HG02973 (cell line): ENCODE measurements at regions not wholly inside any gene's neighbourhood (a gene's known extent, or its start where the extent isn't known, plus 50 kb on each side); places are given as distances from the start of the nearest gene placed in this dataset.
"Not testable (repeated sequence)": the region's sequence is repeated elsewhere in the genome, so short reads cannot be mapped to it uniquely, and the experiment has no call there.

Experiments
- ATAC-seq: cut with Tn5 transposase; IDR thresholded peaks from one replicate; pipeline ENCODE4 v1.9.1; 2021; ENCODE audit warnings: moderate library complexity; ENCODE audit not compliant: unreplicated experiment

- no peak for ATAC-seq
Observed at GRCh38 chrX:13518126-13518525, 51.3 kb upstream of the EGFL6 start.

GRCh38 chrX:13515211-13515930, 54.0 kb upstream of the EGFL6 start:
- no peak for ATAC-seq

GRCh38 chrX:13511944-13512330, 57.5 kb upstream of the EGFL6 start:
- ATAC-seq: no peak

DNA sequence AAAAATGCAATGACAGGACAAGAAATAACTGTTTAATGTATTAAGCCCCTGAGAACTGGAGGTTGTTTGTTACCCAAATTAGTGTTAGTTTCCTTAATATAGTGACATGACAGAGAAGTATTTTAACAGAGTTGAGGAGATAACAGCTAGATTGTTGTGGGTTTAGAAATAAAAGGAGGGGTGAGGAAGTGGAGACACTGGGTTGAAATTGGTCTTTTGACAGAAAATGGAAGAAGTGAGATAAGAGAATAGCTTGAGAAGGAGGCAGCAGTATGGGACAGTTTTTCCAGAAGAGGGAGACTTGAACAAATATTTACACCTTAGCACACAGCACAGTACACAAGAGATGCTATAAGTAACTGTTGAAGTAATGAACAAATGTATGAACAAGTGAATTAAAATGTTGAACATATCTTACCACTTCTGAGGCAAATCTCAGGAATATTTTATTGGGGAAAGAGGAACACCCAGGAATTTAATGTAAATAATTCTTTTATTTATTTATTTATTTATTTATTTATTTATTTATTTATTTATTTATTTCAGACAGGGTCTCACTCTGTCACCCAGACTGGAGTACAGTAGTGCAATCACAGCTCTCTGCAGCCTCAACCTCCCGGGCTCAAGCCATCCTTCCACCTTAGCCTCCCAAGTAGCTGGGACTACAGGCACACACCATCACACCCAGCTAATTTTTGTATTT, 58.0 kb upstream of the EGFL6 start:
- ATAC-seq: no peak

GRCh38 chrX:13507893-13508292, 61.5 kb upstream of the EGFL6 start:
- ATAC-seq: no peak

GRCh38 chrX:13506574-13506973, 62.8 kb upstream of the EGFL6 start:
- no peak for ATAC-seq

DNA sequence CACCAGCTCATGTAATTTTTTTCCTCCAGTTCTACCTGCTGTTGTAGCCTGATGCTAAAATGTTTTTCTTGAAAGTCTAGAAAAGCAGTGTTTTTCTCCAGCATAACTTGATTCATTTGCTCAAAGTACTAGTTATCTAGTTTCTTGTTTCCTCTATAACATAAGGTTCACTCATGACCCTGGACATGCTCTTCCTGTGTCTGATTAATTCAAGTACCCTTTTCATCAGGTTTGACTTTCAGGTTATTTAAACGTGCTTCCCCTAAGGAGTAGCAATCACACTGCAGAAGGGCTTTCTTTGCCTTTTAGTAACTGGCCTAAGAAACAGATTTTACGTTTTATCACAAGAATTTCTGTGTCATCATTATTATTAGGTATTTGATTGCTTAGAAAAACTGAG, 66.8 kb upstream of the EGFL6 start:
- no peak for ATAC-seq

- ATAC-seq: no peak
Observed at GRCh38 chrX:13499736-13500135, 69.7 kb upstream of the EGFL6 start.

GRCh38 chrX:13498238-13498637, 71.2 kb upstream of the EGFL6 start:
- ATAC-seq: no peak

DNA sequence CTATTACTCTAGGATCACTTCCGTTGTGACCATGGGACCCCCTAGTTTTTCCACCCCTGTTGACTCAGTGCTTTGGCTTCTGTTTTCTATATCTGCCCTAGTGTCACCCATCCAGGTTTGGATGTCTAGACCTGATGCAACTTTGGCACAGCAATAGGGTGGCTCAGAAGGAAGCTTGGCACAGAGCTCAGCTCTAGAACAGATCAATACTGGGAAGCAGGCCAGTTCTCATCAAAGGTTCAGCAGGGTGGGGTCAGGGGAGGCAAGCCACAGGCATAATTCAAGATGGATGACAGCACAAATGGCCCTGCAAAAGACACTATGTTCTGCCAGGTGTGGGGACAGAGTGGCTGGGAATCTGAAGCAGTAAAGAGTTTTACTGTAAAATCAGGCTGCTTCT, 74.2 kb upstream of the EGFL6 start:
- ATAC-seq: no peak

GRCh38 chrX:13494562-13494961, 74.8 kb upstream of the EGFL6 start:
- ATAC-seq: no peak

- ATAC-seq: no peak
Observed at GRCh38 chrX:13493659-13494058, 75.7 kb upstream of the EGFL6 start.

DNA sequence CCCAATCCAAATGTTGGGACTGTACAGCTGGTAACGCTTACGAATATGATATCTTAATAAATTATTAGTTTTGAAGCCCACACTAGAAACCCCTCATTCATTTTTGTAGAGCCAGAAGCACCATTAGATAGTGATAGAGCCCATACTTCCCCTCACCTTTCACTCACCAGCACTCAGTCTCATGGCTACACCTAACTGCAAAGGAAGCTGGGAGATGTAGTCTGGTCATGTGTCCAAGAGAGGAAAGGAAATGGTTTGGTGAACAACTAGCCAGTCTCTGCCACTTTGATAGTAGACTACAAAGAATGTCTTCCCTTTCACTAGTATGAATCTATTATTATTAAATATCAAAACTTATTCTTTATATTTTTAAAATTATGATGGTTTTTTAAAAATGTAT, 77.1 kb upstream of the EGFL6 start:
- no peak for ATAC-seq

- ATAC-seq: no peak
Observed at GRCh38 chrX:13491061-13491460, 78.3 kb upstream of the EGFL6 start.

DNA sequence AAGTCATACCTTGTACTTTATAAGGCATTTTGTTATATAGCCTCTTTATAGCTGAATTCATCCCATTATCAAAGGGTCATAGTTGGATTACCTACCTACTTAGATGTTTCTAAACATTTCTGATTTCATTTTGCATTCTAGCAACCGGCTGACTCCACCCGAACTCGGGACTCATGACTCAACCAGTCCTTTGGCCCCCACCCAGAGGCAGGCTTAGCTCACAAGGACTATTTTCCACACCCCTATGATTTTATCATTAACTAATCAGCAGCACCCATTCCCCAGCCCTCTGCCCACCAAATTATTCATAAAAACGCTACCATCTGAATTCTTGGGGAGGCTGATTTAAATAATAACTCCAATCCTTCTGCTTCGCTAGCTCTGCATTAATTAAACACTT, 79.9 kb upstream of the EGFL6 start:
- no peak for ATAC-seq

DNA sequence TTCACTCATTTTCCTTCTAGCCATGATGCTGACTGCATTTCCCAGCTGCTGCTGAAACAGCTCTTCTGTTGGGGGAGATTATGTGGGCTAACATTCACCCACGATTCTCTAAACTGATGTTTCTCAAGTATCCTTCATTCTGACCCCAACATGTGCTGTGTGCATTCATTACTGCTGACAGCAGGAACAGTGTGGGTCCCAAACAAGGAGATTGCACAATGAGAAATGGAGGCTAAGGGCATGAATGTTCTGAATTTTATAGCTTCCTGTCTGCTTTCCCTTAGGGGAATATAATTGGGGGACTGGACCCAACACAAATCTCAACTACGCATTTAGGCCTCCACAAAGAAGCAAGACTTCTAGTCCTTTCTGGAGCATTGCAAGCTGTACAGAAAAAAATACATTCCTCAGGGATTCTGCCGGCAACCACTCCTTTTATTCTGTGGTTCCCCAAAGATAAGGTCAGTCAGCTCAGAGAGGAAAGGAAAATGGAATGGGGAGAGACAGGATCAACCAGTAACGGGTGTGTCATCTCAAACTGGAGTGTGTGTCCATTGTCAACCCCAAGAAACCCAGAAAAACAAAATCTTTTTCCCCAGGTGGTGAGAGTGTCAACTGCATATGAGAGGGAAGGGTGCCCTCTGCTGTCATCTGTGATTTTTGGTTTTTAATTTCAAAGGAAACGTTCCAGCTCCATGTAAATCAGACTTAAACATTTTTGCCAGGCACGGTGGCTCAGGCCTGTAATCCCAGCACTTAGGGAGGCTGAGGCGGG, 81.5 kb upstream of the EGFL6 start:
- no peak for ATAC-seq

DNA sequence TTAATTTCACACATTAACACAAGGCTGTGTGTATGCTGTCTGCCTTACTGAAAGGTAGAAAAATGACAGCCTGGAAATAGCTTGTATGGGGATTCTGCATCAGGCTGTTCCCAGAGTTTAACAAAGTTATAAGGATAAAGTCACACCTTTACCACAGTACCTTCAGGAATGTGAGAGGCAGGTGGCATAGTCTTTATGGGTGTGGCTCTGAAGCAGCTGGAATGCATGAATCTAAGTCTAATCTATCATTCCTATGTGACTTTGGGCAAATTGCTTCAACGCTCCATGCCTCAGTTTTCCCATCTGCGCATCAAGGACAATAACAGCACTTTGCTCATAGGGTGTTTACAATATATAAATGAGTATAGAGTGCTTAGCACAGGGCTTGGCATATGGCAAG, 84.2 kb upstream of the EGFL6 start:
- ATAC-seq: no peak

DNA sequence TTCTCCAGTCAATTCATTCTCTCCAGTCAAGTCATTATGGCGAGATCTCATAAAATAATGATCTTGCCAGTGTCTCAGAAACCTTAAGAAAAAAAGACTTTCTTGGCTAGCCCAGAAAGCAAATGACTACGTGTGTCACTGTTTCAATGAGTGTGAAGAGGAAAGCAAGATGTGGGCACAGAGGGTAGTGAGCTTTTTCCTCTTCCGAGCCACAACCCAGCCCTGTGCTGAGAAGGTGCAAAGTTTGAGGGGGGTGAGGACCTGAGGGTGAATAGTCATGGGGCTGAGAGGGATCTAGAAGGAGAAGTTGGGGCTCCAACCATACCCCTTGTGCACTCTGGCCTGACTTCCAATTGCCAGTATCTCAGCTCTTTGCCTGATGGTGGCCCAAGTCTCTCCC, 85.6 kb upstream of the EGFL6 start:
- ATAC-seq: no peak

DNA sequence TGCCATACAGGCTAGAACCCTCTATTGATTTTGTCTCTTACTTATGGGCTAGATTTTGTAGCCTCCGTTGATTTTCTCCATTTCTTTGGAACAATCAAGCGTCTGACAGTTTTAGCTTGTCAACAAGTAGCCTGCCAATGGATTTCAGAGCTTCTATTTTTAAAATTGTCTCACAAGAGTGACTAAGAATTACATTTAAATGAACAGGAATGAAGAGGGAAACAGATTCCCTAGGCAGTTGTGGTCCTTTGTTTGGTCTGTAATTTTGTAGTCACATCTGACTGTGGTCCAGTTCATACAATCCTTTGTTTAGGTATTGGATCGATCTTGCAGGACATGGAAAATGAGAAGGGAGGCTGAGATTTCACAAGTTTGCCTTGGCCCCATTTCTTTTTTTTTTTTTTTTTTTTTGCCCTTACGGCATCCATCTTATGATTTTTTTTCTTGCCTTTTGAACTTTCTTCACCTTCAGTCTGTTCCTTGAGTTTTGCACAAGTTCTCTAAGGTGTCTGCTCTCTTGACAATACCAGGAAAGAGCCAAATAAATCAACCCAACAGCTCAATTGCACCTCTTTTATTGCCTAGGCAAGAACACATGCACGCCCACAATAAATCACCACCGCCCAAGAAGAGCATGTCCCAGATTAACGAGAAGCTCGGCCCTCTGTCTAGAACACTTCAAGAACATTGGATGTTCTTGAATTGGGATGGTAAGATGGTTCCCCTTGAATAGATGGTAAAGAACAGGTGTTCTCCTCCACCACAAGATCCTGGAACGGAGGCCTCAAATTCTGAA, 86.5 kb upstream of the EGFL6 start:
- no peak for ATAC-seq

DNA sequence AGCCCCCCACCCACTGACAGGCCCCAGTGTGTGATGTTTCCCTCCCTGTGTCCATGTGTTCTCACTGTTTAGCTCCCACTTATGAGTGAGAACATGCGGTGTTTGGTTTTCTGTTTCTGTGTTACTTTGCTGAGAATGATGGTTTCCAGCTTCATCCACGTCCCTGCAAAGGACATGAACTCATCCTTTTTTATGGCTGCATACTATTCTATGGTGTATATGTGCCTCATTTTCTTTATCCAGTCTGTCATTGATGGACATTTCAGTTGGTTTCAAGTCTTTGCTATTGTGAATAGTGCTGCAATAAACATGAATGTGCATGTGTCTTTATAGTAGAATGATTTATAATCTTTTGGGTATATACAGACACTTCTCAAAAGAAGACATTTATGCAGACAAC, 88.6 kb upstream of the EGFL6 start:
- not testable (repeated sequence) for ATAC-seq

DNA sequence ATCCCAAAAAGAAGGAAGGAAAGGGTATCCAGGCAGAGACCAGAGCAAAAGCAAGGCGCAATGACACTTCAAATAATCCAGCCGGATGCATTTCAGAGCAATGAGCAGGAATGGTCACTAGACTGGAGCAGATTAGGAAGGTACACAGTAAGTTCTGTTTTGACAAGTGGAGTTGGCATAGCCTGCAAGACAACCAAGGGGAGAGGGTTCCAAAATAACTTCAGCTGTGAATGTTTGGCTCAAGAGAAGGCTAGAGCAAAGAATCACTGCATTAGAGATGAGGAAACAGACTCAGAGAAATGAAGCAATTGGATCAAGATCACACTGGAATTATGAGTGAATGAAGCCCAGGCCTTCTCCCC, 90.0 kb upstream of the EGFL6 start:
- ATAC-seq: no peak
